GM13976 (cell line): ENCODE measurements at regions not wholly inside any gene's neighbourhood (a gene's known extent, or its start where the extent isn't known, plus 50 kb on each side); places are given as distances from the start of the nearest gene placed in this dataset.

ENCODE experiments used
- DNase-seq: peaks from one replicate; pipeline ENCODE4 v3.0.0; 2012; ENCODE audit warnings: low spot score
- CTCF ChIP-seq: IDR thresholded peaks from 2 replicates; pipeline ENCODE4 v1.5.1; 2012; ENCODE audit warnings: borderline replicate concordance, mild to moderate bottlenecking; ENCODE audit not compliant: insufficient read depth; ENCODE audit errors: extremely low read depth, missing control alignments, control extremely low read depth
- in situ Hi-C: fragments of 300-500 bp; cut with MboI; formaldehyde crosslinking; loops from one replicate; pipeline ENCODE4 v1.12.0; 2022; ENCODE audit warnings: low sequenced_read_pairs, mixed read lengths, inconsistent platforms; ENCODE audit not compliant: unreplicated experiment

- TF ChIP-seq CTCF = no peak
- DNase-seq = no peak
- in situ Hi-C loops = no loop called here
Measured at GRCh38 chr2:160694631-160695030, 201.0 kb upstream of the RBMS1 start.

GRCh38 chr2:160695402-160696086, 201.9 kb upstream of the RBMS1 start:
- no peak for TF ChIP-seq CTCF
- no peak for DNase-seq
- in situ Hi-C loops = no loop called here

- DNase-seq = no peak
- TF ChIP-seq CTCF = no peak
- in situ Hi-C loops = no loop called here
Measured at GRCh38 chr2:160696087-160696452, 202.5 kb upstream of the RBMS1 start.

- DNase-seq = no peak
- in situ Hi-C loops = no loop called here
Measured at GRCh38 chr2:160697817-160698216, 204.2 kb upstream of the RBMS1 start.

GRCh38 chr2:160700021-160700814, 206.6 kb upstream of the RBMS1 start:
- in situ Hi-C loops = no loop called here
- no peak for DNase-seq
- TF ChIP-seq CTCF = no peak

More at GRCh38 chr2:160697817-160698216, 204.2 kb upstream of the RBMS1 start:
- TF ChIP-seq CTCF = no peak

GRCh38 chr2:160701822-160702221, 208.2 kb upstream of the RBMS1 start:
- DNase-seq = no peak
- no peak for TF ChIP-seq CTCF
- in situ Hi-C loops = no loop called here

- no peak for TF ChIP-seq CTCF
- DNase-seq = no peak
- in situ Hi-C loops = no loop called here
Measured at GRCh38 chr2:160702754-160703153, 209.1 kb upstream of the RBMS1 start.
